HG03066 (cell line): ENCODE measurements at regions not wholly inside any gene's neighbourhood (a gene's known extent, or its start where the extent isn't known, plus 50 kb on each side); places are given as distances from the start of the nearest gene placed in this dataset.
"Not testable (repeated sequence)": the region's sequence is repeated elsewhere in the genome, so short reads cannot be mapped to it uniquely, and the experiment has no call there.

Source experiments
- ATAC-seq: cut with Tn5 transposase; IDR thresholded peaks from one replicate; pipeline ENCODE4 v1.9.1; 2021; ENCODE audit warnings: low read depth; ENCODE audit not compliant: unreplicated experiment

- not testable (repeated sequence) for ATAC-seq
Measured at GRCh38 chr6:119490050-119490449, 140.5 kb upstream of the MAN1A1 start.

GRCh38 chr6:119484598-119484997, 135.0 kb upstream of the MAN1A1 start:
- ATAC-seq: no peak

- ATAC-seq: no peak
Measured at GRCh38 chr6:119483908-119484307, 134.3 kb upstream of the MAN1A1 start.

GRCh38 chr6:119482850-119483285, 133.3 kb upstream of the MAN1A1 start:
- ATAC-seq: no peak

- ATAC-seq: no peak
Measured at GRCh38 chr6:119481976-119482375, 132.4 kb upstream of the MAN1A1 start.

DNA sequence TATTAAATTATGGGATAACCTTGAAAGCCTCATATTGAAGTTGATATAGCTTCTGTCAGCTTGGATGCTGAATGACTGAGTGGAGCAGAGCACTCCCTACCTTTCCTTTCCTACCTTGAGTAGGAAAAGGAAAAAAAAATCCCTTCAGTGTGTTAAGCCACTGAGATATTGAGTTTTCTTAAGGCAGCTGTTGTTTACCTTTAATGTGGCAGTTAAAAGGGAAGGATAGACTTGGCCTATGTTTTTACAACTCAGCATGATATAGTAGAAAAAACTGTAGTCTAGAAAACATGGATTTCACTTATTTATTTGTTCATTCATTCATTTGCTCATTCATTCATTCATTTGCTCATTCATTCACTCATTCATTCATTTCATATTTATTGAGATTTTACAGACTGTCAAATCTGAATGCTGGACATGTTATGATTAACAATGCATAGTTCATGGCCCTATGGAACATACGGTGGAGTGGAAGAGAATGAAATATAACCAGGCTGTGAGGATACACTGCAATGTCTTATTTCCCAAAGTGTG, 131.5 kb upstream of the MAN1A1 start:
- ATAC-seq: no peak

DNA sequence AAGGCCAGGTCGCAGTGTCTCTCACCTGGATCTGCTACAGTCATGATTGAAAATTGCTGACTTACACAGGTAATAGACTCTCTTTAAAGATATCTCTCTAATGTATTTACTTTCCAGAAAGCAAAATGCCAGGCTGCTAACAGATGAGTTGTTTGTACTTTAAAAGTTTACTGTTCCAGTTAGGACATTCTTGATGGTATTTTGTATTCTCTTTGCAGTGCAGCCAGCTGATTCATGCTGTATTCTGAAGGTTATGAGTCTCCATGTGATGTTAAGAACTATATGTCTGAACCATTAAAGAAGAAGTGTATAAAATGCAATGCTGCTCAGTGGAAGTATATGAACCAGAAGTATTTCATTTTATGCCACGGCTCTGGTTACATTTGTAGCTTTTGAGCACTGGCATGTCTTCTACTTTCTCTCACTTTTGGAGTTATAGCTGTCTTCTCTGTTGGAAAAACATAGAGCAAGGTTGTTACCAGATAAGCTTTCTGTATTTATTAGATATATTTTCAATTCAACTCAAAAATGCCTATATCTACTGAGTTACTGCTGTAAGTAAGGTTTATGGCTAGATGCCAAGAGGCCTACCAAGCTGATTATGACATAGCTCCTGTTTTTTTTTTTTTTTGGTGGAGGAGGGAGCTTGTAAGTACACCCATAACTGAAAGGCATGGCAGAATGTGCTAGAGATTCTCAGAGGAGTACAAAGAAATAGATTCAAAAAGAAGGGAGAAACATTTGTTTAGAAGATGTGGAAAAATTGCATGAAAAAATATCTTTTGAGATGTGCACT, 130.5 kb upstream of the MAN1A1 start:
- no peak for ATAC-seq

GRCh38 chr6:119476554-119476953, 127.0 kb upstream of the MAN1A1 start:
- ATAC-seq: peak; percentile 73

- no peak for ATAC-seq
Measured at GRCh38 chr6:119476024-119476423, 126.5 kb upstream of the MAN1A1 start.

- ATAC-seq: no peak
Measured at GRCh38 chr6:119470893-119471542, 121.5 kb upstream of the MAN1A1 start.

DNA sequence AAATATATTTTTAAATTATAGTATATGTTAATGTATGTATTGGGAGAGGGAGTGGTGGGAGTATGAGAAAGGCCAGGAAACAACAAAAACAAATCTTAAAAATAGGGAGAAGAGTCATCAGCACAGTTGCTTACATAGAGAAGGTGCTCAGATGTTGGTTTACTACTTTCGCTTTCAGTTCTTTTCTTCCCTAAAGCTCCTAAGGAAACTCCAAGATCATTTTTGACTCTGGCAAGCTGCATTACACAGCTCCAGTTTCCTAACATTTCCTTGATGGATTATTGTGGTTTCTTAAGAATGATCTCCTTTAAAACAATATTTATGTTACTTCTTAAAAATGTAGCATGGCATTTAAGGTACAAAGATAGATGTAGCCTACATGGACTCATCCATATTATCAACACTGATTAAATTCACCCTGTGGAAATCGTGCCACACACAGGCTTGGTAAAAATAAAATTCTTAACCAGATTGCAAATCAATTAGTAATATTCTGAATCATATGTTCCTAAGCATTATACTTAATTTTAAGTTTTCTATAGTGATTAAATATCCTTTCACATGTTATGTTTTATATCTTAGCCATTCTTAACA, 118.0 kb upstream of the MAN1A1 start:
- ATAC-seq: no peak

- no peak for ATAC-seq
Measured at GRCh38 chr6:119466226-119466625, 116.7 kb upstream of the MAN1A1 start.

GRCh38 chr6:119463081-119463626, 113.6 kb upstream of the MAN1A1 start:
- ATAC-seq: peak; percentile 70

- ATAC-seq: no peak
Measured at GRCh38 chr6:119461187-119461586, 111.6 kb upstream of the MAN1A1 start.

GRCh38 chr6:119459207-119459974, 109.8 kb upstream of the MAN1A1 start:
- peak; percentile 75 for ATAC-seq

GRCh38 chr6:119454714-119455113, 105.2 kb upstream of the MAN1A1 start:
- ATAC-seq: no peak

DNA sequence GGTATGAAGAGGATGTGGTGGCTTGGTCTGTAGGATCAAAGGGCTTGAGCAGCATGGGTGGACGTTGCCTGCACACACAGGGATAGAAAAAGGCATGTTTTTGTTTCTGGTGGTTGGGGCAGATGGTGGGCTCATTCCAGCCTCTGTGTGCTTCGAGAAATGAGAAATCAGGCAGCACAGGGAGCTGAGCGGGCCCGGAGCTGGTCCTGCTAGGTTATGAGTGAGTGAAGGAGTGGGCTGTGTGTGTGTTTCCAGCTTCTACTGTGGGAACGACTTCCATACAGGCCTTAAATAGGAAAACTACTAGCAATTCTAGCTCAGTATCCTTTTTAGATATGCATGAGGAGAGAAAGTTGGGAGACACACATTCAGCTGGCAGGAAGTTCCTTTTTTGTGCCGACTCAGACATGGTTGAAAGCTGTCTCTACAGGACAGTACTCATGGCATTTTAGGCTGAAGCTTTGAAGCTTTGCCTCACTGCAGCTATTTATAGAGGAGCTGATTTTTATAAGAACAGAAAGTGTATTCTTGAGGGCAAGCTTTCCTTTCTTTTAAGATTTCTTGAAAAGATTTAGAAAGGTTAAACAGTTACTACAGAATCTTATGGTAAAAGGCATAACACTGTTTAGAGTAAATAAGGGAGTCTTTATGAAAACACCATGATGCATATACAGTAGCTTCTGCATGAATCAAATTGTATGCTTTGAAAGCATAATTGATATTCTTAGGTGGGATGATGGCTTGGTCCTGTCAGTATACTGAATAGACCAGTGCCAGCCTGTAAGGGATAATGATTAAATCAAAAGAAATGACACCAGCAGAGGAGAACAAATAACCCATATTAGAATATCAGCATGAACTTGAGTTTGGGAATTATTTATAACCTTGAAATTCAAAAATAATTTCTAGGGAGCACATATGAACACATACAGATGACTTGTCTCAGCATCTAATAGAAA, 104.0 kb upstream of the MAN1A1 start:
- no peak for ATAC-seq

DNA sequence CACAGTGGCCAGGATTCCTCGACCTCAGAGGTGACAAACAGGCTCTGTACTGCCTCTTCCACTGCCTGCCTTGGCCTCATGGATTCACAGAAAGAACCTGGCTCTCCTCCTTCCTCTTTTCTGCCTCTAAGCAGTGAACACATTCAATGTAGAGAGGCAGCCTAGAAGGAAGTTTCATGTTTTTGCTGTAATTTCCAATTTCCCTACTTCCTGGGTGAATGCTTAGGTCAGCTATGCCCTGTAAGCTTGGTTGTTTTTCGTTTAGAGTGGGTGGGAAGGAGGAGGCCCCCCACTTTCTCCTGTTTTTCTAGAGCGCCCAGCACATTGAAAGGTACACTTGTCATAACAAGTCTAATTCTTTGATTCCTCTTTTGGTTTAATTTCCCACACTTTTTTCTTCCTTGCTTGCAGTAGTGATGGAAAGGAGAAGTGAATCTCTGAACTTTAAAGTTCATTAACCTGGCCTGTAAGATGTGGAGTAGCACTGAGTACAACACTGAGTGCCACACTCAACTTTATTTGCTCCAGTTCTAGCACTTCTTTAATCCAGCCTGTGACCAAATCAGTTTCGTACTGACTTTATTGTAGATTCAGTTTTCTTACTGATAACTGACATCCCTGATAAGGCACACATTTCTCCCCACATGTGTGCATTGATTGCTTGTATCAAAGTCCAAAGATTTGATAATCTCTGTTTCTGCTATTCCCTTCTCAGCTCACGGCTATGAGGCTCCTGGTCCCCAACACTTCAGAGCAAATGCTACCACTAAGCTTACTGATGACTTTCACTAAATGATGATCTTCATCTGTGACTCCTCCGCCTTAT, 100.0 kb upstream of the MAN1A1 start:
- peak; percentile 38 for ATAC-seq
